HUES6 (cell line): ENCODE measurements at regions not wholly inside any gene's neighbourhood (a gene's known extent, or its start where the extent isn't known, plus 50 kb on each side); places are given as distances from the start of the nearest gene placed in this dataset.
"Not testable (repeated sequence)": the region's sequence is repeated elsewhere in the genome, so short reads cannot be mapped to it uniquely, and the experiment has no call there.

ENCODE experiments used
- H3K27ac ChIP-seq: 2 replicates; pipeline ENCODE4 v1.7.0; 2013; ENCODE audit warnings: low read depth, mild to moderate bottlenecking, low read length, inconsistent platforms
- H3K27me3 ChIP-seq: 2 replicates; pipeline ENCODE4 v1.6.1; 2013; ENCODE audit warnings: low read length; ENCODE audit not compliant: control insufficient read depth, insufficient read depth
- H3K36me3 ChIP-seq: 2 replicates; pipeline ENCODE4 v1.6.1; 2013; ENCODE audit warnings: low read length; ENCODE audit not compliant: control insufficient read depth, insufficient read depth
- H3K4me1 ChIP-seq: 2 replicates; pipeline ENCODE4 v1.6.1; 2013; ENCODE audit warnings: low read length; ENCODE audit not compliant: control insufficient read depth, insufficient read depth
- H3K4me3 ChIP-seq: 2 replicates; pipeline ENCODE4 v1.5.1; 2013; ENCODE audit warnings: low read depth, low read length
- H3K9ac ChIP-seq: one replicate; pipeline ENCODE4 v1.6.1; 2013; ENCODE audit warnings: mild to moderate bottlenecking, low read length
- H3K9me3 ChIP-seq: 2 replicates; pipeline ENCODE4 v1.6.1; 2013; ENCODE audit warnings: low read depth, low read length; ENCODE audit not compliant: control insufficient read depth, insufficient read depth

GRCh38 chr7:149635561-149636329 is 137.6 kb downstream of the ZNF467 start:
- Histone ChIP-seq H3K4me3 (peak overlapping the region; percentile 1; the same call in 1 of the 2 replicates), H3K4me1 (no peaks in the 10 kb centered on the region; the same call in 1 of the 2 replicates), H3K27ac (no peak overlapping the region), H3K36me3 (no peaks in the 10 kb centered on the region), H3K9me3 (no peaks in the 10 kb centered on the region), H3K9ac (no peak overlapping the region), H3K27me3 (peaks cover 47% of the 10 kb centered on the region)

- Histone ChIP-seq H3K36me3 (no peaks in the 10 kb centered on the region), H3K4me3 (no peak overlapping the region), H3K9me3 (no peaks in the 10 kb centered on the region), H3K27ac (no peak overlapping the region), H3K27me3 (peaks cover 60% of the 10 kb centered on the region), H3K9ac (no peak overlapping the region), H3K4me1 (no peaks in the 10 kb centered on the region; the same call in 1 of the 2 replicates)
Measured at GRCh38 chr7:149633976-149634945, 136.7 kb upstream of the ZNF746 start.

DNA sequence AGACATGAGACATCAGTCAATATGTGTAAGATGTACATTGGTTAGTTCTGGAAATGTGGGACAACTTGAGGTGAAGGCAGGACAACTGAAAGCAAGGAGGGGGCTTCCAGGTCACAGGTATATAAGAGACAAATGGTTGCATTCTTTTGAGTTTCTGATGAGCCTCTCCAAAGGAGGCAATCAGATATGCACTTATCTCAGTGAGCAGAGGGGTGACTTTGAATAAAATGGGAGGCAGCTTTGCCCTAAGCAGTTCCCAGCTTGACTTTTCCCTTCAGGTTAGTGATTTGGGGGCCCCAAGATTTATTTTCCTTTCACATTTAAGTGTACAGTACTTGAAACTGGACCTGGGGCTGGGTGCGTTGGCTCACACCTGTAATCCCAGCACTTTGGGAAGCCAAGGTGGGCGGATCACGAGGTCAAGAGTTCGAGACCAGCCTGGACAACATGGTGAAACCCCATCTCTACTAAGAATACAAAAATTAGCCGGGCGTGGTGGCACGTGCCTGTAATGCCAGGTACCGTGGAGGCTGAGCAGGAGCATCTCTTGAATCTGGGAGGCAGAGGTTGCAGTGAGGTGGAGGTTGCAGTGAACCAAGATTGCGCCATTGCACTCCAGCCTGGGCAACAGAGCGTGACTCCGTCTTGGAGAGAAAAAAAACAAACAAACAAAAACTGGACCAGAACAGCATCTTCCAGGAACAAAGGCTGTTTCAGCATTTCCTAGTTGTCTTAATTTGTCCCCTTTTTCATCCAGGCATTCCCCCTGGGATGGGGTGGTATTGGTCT is 130.9 kb upstream of the ZNF746 start:
- not testable (repeated sequence) for H3K9me3 ChIP-seq, H3K36me3 ChIP-seq, H3K9ac ChIP-seq, H3K27ac ChIP-seq, H3K4me3 ChIP-seq, H3K4me1 ChIP-seq
- peaks cover 40% of the 10 kb centered on the region for H3K27me3 ChIP-seq

- Histone ChIP-seq H3K4me1 (0 out of 2 replicates have a peak, but pooled peaks cover 4% of the 10 kb centered on the region), H3K9ac (no peak overlapping the region), H3K36me3 (no peaks in the 10 kb centered on the region), H3K9me3 (no peaks in the 10 kb centered on the region), H3K4me3 (no peak overlapping the region), H3K27me3 (peaks cover 34% of the 10 kb centered on the region), H3K27ac (no peak overlapping the region)
Measured at GRCh38 chr7:149627911-149628310, 130.3 kb upstream of the ZNF746 start.

GRCh38 chr7:149626972-149627371 is 129.4 kb upstream of the ZNF746 start:
- no peak overlapping the region for H3K4me3 ChIP-seq
- H3K9ac ChIP-seq: no peak overlapping the region
- H3K36me3 ChIP-seq: no peaks in the 10 kb centered on the region
- no peaks in the 10 kb centered on the region for H3K9me3 ChIP-seq
- no peak overlapping the region for H3K27ac ChIP-seq
- H3K4me1 ChIP-seq: 0 out of 2 replicates have a peak, but pooled peaks cover 4% of the 10 kb centered on the region
- peaks cover 24% of the 10 kb centered on the region; the same call in 1 of the 2 replicates for H3K27me3 ChIP-seq

DNA sequence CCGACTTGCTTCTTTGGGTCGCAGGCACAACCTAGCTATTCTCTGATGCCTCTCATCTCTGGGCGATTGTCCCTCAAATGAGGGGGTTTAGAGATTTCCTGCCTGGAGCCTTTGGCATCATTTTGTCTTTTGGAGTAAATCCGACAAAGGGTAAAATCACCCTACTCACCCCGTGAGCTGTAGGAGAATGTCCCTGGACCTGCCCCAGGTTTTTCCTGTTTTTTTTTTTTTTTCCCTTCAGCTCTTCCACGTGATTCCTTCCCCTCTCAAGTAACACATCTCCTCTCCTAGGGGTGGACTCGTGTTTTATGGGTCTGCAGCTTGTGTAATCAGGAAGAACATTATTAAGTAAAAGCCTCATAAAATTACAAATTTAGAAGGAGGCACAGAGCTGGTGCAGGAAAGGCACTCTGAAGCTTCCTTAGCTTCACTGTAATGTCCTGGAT is 128.4 kb upstream of the ZNF746 start:
- Histone ChIP-seq H3K9ac (no peak overlapping the region), H3K27me3 (peaks cover 14% of the 10 kb centered on the region; the same call in 1 of the 2 replicates), H3K4me3 (no peak overlapping the region), H3K4me1 (0 out of 2 replicates have a peak, but pooled peaks cover 4% of the 10 kb centered on the region), H3K27ac (no peak overlapping the region), H3K36me3 (peaks cover under 1% of the 10 kb centered on the region), H3K9me3 (no peaks in the 10 kb centered on the region)

- H3K27me3 ChIP-seq: peaks cover 10% of the 10 kb centered on the region; the same call in 1 of the 2 replicates
- H3K9me3 ChIP-seq: no peaks in the 10 kb centered on the region
- peaks cover 6% of the 10 kb centered on the region for H3K36me3 ChIP-seq
- H3K4me1 ChIP-seq: 0 out of 2 replicates have a peak, but pooled peaks cover 4% of the 10 kb centered on the region
- H3K4me3 ChIP-seq: peak overlapping the region; percentile 98
- H3K9ac ChIP-seq: no peak overlapping the region
- H3K27ac ChIP-seq: no peak overlapping the region
Measured at GRCh38 chr7:149625340-149625946, 127.8 kb upstream of the ZNF746 start.

DNA sequence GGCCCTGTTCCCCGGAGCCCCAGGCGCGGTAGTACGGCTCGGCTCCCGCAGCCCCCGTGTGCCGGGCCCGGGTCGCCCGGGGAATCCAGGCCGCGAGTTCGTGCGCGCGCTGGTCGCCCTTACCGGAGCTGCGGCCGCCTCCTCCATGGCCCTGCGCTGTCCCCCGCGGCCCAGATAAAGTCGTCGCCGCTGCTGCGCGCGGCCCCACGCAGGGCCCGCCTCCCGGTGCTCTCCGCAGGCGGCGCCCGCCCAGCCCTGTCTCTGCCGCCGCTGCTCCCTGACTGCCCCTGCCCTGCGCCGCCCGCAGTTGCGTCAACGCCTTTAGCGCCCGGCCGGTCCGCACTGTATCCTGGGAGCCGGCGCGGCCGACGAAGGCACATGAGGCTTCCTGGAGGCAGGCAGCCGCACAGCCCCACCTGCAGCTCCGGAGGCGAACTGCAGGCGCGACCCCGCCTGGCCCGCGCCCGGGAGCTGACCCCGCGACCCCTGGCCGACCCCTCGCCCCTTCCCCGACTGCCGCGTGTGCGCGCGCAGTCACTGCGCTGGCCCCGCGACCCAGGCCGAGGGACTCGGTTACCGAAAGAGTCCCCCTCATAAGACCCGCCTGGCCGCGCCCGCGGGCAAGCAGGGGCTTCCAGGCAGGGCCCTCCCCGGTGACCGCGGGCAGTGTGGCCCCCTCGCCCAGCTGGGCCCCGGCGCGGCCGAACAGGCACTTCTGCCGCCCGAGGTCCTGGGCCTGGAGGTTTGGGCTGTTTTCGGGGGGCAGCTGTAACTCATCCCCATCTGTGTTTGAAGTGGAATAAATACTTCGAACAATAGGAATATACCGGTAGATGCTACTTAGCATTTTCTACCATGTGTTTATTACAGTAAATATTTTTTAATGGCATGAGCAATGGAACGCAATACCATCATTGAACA is 127.1 kb upstream of the ZNF746 start:
- 0 out of 2 replicates have a peak, but pooled peaks cover 4% of the 10 kb centered on the region for H3K4me1 ChIP-seq
- peaks cover 14% of the 10 kb centered on the region for H3K36me3 ChIP-seq
- H3K9me3 ChIP-seq: no peaks in the 10 kb centered on the region
- peak overlapping the region; percentile 30; the same call in 1 of the 2 replicates for H3K27ac ChIP-seq
- peaks cover 3% of the 10 kb centered on the region; the same call in 1 of the 2 replicates for H3K27me3 ChIP-seq
- H3K9ac ChIP-seq: peak overlapping the region; percentile 88
- H3K4me3 ChIP-seq: peak overlapping the region; percentile 98

DNA sequence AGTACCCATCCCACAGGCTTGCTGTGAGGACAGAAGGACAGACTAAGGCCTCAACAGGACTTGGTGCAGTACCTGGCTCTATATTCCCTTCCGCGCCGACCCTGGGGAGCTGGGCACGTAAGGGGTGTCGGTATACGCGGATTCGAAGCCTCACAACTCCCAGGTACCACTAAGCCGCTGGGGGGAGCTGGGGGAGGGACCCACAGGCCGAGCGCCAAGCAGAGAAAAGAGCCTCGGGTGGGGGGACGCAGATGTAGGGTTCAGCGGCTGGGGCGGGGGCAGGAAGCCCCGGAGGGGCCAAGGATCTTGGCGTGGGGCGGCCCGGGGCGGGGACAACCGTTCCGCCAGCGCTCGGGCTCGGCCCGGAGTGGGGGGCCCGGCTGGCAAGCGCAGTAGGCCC is 126.4 kb upstream of the ZNF746 start:
- Histone ChIP-seq H3K27me3 (no peaks in the 10 kb centered on the region), H3K4me1 (0 out of 2 replicates have a peak, but pooled peaks cover 4% of the 10 kb centered on the region), H3K9me3 (no peaks in the 10 kb centered on the region), H3K9ac (peak overlapping the region; percentile 88), H3K4me3 (peak overlapping the region; percentile 98), H3K36me3 (peaks cover 20% of the 10 kb centered on the region), H3K27ac (peak overlapping the region; percentile 30; the same call in 1 of the 2 replicates)
